GM18867 (cell line): ENCODE measurements at regions not wholly inside any gene's neighbourhood (a gene's known extent, or its start where the extent isn't known, plus 50 kb on each side); places are given as distances from the start of the nearest gene placed in this dataset.
A peak's percentile ranks its signal among the peaks of the same experiment; 100 is the strongest.
"Not testable (repeated sequence)": the region's sequence is repeated elsewhere in the genome, so short reads cannot be mapped to it uniquely, and the experiment has no call there.

Source experiments
- ATAC-seq: cut with Tn5 transposase; IDR thresholded peaks from one replicate; pipeline ENCODE4 v1.9.1; 2021; ENCODE audit warnings: mild to moderate bottlenecking, moderate library complexity; ENCODE audit not compliant: unreplicated experiment

GRCh38 chr1:214095896-214096295 is 108.1 kb downstream of the PROX1 start:
- not testable (repeated sequence) for ATAC-seq

GRCh38 chr1:214101246-214101645 is 113.5 kb downstream of the PROX1 start:
- ATAC-seq: no peak

- no peak for ATAC-seq
Measured at GRCh38 chr1:214101828-214102227, 114.1 kb downstream of the PROX1 start.

- ATAC-seq: no peak
Measured at GRCh38 chr1:214102907-214103306, 115.1 kb downstream of the PROX1 start.

GRCh38 chr1:214103778-214104177 is 116.0 kb downstream of the PROX1 start:
- no peak for ATAC-seq

- ATAC-seq: no peak
Measured at GRCh38 chr1:214106375-214106774, 118.6 kb downstream of the PROX1 start.

GRCh38 chr1:214107322-214108096 is 119.7 kb downstream of the PROX1 start:
- no peak for ATAC-seq

GRCh38 chr1:214108097-214108446 is 120.3 kb downstream of the PROX1 start:
- no peak for ATAC-seq

DNA sequence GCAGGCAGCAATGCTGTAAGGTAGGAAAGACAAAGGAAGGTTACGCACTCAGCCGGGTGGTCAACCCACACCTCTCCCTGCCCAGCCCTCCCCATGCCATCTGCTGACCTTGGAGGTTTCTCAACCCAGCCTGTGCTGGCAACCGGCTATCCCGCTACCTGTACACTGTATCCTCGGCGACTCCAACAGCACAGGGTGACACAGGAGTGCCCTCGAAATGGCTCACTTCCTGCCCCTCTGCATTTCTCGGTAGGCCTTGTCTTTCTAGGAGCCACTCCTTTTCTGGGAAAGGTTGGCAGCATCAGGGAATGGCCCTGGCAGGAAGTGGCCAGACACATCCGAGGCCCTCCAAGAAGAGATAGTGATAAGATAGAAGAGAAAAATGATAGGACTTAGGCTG is 124.0 kb downstream of the PROX1 start:
- no peak for ATAC-seq

- no peak for ATAC-seq
Measured at GRCh38 chr1:214116258-214116657, 128.5 kb downstream of the PROX1 start.

DNA sequence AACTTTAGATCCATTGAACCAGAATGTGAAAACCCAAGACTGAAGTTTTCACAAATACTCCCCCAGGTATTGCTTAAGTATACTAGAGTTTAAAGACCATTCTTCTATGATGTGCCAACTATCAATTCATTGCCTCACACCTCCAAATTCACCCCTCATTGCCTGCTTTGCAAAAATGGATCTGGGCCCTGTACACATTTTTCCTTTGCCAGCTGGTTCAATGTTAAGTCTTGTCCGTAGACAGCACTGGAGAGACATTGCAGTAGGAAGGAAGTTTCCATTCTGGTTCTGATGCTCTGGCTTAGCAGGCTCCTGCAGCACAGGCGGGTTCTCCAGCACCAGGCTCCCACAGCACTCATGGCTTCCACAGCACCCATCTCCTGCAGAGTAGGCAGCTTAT is 130.0 kb downstream of the PROX1 start:
- ATAC-seq: no peak

GRCh38 chr1:214120191-214120590 is 132.4 kb downstream of the PROX1 start:
- ATAC-seq: no peak

DNA sequence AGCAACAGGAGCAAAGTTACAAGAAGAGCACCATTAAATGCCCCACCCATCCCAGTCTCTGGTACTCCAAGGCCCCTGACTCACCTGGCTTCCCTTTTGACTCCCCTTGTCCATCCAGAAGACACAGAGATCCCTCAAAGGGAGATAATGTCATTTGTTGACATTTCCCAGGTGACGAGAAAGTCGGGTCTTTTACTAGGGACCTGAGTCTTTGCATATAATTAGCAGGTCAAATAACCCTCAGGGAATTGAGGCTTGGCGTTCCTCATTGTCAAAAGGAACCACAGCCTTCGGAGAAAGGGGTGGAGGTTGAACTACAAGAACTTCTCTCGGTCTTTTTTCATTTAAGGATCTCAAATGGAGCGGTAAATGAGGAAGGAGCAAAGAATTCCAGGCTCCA is 133.2 kb downstream of the PROX1 start:
- no peak for ATAC-seq

DNA sequence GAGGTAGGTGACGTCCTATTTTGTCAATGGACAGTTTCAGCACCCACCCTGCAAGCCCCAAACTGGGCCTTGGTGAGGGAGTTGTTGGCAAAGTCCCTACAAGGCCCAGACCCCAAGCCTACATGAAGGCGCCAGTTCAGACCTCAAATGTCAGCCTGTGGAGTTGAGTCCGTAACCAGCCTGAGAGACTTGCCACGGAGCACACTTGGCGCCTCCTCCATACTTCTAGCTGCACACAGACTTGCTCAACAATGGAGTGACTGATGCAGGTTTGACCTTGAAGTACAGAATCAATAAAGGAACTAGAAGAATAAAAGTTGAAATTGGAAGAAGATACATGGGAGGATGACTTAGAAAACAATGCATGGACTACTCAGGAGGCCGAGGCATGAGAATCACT is 134.3 kb downstream of the PROX1 start:
- ATAC-seq: no peak

DNA sequence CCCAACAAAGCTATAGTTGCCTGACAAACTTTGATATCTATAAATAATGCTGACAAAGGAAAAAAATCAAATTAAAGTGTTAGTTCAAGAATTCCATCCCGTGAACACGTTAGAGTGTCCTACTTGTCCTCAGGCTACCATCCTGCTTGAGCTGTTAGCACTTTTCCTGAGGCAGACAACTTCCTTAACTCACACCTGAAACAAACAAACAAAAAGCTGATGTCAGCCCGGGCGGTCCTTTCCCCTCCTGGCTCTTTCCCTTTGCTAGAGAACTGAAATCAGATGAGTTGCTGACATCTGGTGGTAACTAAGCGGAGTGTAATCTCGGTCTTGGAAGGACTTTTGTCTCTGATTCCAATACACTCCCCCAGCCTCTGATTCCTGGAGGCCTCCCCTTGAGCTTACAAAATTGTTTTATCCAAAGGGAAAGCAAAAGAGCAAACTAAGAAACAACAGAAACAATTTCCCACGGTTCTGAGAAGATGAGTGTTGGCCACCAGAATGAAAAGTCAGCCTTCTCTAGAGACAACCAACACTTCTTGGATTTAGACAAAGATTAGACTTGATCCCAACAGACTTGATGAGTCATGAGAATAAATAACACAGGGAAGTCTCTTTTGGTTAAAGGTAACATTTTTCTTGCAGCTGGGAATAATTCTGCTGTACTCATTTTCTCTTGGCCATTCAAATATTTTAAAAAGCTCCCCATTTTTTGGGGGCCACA is 135.4 kb downstream of the PROX1 start:
- peak; percentile 77 for ATAC-seq

DNA sequence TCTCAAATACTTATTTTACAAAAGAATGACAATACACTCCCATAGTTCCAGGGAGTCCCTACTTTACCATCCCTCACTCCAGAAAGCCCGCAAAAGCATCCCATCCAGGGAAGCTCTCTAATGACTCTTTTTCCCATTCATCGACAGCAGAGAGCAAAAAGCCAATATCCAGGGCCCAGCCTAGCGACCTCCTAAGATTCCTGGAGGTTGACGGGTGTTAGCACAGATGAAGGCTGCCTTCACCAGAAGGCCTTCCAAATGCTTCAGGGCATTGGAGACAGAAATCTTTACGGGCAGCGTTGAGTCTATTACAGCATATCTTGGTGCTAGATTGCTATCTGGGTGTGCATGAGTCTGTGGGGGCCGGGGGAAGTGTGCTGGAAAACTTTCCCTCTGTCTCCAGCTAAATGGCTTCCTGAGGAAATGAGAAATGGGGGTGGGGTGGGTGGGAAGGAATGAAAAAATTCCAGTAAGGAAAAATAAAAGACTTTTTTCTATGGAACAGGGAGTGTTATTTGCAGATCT is 136.6 kb downstream of the PROX1 start:
- no peak for ATAC-seq

DNA sequence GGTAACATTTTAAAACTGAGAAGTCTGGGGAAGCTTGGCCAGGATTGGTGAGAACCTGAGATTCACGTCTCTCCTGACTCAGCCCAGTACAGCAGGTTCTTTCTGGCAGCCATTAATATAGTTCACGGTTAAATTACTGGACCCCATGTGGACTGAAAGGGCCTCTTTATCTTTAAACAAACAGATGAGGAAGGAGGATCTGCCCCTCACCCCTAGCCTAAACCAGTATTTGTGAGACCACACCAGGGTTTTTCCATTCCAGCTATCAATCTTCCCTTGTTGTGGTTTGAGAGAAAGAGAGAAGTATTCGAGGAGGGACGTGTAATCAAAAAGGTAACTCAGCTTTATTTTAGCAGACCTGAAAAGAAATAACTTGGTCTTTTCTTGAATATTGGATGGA is 137.1 kb downstream of the PROX1 start:
- ATAC-seq: no peak

GRCh38 chr1:214125819-214126218 is 138.0 kb downstream of the PROX1 start:
- ATAC-seq: no peak

- no peak for ATAC-seq
Measured at GRCh38 chr1:214126697-214127146, 138.9 kb downstream of the PROX1 start.

- no peak for ATAC-seq
Measured at GRCh38 chr1:214127705-214128104, 139.9 kb downstream of the PROX1 start.

DNA sequence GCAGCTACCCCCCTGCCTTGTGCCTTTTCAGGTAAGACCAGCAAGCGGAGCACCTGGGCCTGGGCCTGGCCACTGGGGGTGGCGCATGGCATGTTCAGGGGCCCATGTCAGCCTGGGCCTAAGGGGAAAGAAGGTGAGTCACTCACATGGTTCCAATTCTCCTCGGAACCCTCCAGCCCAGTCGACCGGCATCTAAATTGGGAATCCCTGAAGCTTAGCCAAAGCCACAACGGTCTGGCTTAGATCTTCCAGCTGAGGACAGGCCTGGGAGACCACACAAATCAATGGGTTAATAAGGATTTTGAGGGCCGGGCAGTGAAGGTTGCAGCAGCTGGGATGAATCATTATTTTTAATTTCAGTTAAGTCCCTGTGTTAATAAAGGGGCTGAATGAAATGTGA is 145.1 kb upstream of the SMYD2 start:
- ATAC-seq: no peak

- ATAC-seq: no peak
Measured at GRCh38 chr1:214136324-214136919, 144.5 kb upstream of the SMYD2 start.
